H1 (cell line): ENCODE measurements at regions not wholly inside any gene's neighbourhood (a gene's known extent, or its start where the extent isn't known, plus 50 kb on each side); places are given as distances from the start of the nearest gene placed in this dataset.
"Not testable (repeated sequence)": the region's sequence is repeated elsewhere in the genome, so short reads cannot be mapped to it uniquely, and the experiment has no call there.

Experiments used
- CTCF ChIA-PET: fragments of 300-600 bp; sonication (Branson Sonifier 250); formaldehyde crosslinking; loops from one replicate; lab custom pipeline; 2021; ENCODE audit not compliant: partially characterized antibody; lab: Charles Lee
- POLR2A ChIA-PET: fragments of 300-600 bp; sonication (Branson Sonifier 250); formaldehyde crosslinking; loops from one replicate; lab custom pipeline; 2021; ENCODE audit warnings: inconsistent platforms; ENCODE audit not compliant: partially characterized antibody; lab: Charles Lee
- DNase-seq, 2 experiments: peaks; one replicate each; pipeline versions ENCODE4 v3.0.0 to v3.0.0-alpha.2; 2010 to 2022; ENCODE audit warnings: low spot score in 2 of 2, low read depth in 1 of 2, mixed read lengths in 1 of 2
- FAIRE-seq: peaks from 2 replicates; lab custom pipeline; 2011; peaks lifted over from hg19 to GRCh38; lab: Jason Lieb, UNC
- H2AFZ ChIP-seq: 2 replicates; pipeline ENCODE4 v1.8.1; 2012; ENCODE audit warnings: low read length, inconsistent platforms
- H2AK5ac ChIP-seq: 2 replicates; pipeline ENCODE4 v1.6.1; 2013; ENCODE audit warnings: low read depth, low read length
- H2BK120ac ChIP-seq: replicated peaks from 2 replicates; pipeline ENCODE3; 2013; ENCODE audit warnings: low read depth, low read length, inconsistent platforms
- H2BK12ac ChIP-seq: 2 replicates; pipeline ENCODE4 v1.6.1; 2013; ENCODE audit warnings: low read depth, low read length
- H2BK15ac ChIP-seq: 2 replicates; pipeline ENCODE4 v1.6.1; 2013; ENCODE audit warnings: low read length
- H2BK20ac ChIP-seq: 2 replicates; pipeline ENCODE4 v1.6.1; 2013; ENCODE audit warnings: low read length
- H2BK5ac ChIP-seq: 2 replicates; pipeline ENCODE4 v1.6.1; 2013; ENCODE audit warnings: low read depth, low read length
- H3K14ac ChIP-seq: 2 replicates; pipeline ENCODE4 v1.6.1; 2013; ENCODE audit warnings: inconsistent platforms; ENCODE audit not compliant: insufficient read length
- H3K18ac ChIP-seq: 2 replicates; pipeline ENCODE4 v1.6.1; 2013; ENCODE audit warnings: low read length; ENCODE audit errors: extremely low read depth
- H3K23ac ChIP-seq: 2 replicates; pipeline ENCODE4 v1.6.1; 2013; ENCODE audit warnings: inconsistent platforms; ENCODE audit not compliant: insufficient read length
- H3K23me2 ChIP-seq: 2 replicates; pipeline ENCODE4 v1.6.1; 2013; ENCODE audit warnings: low read depth, low read length
- H3K27ac ChIP-seq: 2 replicates; pipeline ENCODE4 v1.6.1; 2011; ENCODE audit warnings: low read depth, low read length, inconsistent platforms
- H3K27me3 ChIP-seq, 4 experiments: replicated peaks in 1 of 4; 1 replicate in 1 of 4; 2 replicates in 3 of 4; pipeline versions ENCODE4 v1.6.1 to v1.8.1; 2011 to 2013; ENCODE audit warnings: low read length in 3 of 4, mild to moderate bottlenecking in 3 of 4, inconsistent platforms in 2 of 4, mixed read lengths in 2 of 4, moderate library complexity in 1 of 4; ENCODE audit not compliant: control insufficient read depth in 3 of 4, insufficient read depth in 3 of 4; ENCODE audit errors: extremely low read depth in 1 of 4
- H3K36me3 ChIP-seq, 4 experiments: 2 replicates each; pipeline versions ENCODE4 v1.6.1 to v1.8.1; 2011 to 2013; ENCODE audit warnings: mild to moderate bottlenecking in 4 of 4, low read length in 3 of 4, moderate library complexity in 2 of 4, control low read depth in 1 of 4, inconsistent platforms in 1 of 4; ENCODE audit not compliant: insufficient read depth in 4 of 4, control insufficient read depth in 2 of 4
- H3K4ac ChIP-seq: replicated peaks from 2 replicates; pipeline ENCODE3; 2013; ENCODE audit warnings: low read length, low read depth, mixed read lengths, inconsistent platforms; ENCODE audit not compliant: insufficient read length
- H3K4me1 ChIP-seq, 4 experiments: replicated peaks in 1 of 4; 1 replicate in 1 of 4; 2 replicates in 3 of 4; pipeline versions ENCODE4 v1.6.1 to v1.8.1; 2011 to 2013; ENCODE audit warnings: low read length in 3 of 4, inconsistent platforms in 2 of 4, mixed read lengths in 1 of 4; ENCODE audit not compliant: insufficient read depth in 4 of 4, control insufficient read depth in 3 of 4
- H3K4me2 ChIP-seq, 2 experiments: 2 replicates each; pipeline versions ENCODE4 v1.6.1 to v1.8.1; 2011 to 2013; ENCODE audit warnings: low read depth in 2 of 2, low read length in 2 of 2, control low read depth in 1 of 2, inconsistent platforms in 1 of 2, mild to moderate bottlenecking in 1 of 2; ENCODE audit not compliant: insufficient read depth in 1 of 2
- H3K4me3 ChIP-seq, 4 experiments: fragments of 200-600, 300-600 bp in 1 of 4; sonication (generic), shearing (Covaris generic), sonication (Bioruptor Twin) in 1 of 4; 2 replicates each; pipeline versions ENCODE4 v1.5.1 to v1.8.1; 2011 to 2016; ENCODE audit warnings: low read length in 4 of 4, low read depth in 3 of 4, control low read depth in 2 of 4, inconsistent platforms in 2 of 4, mild to moderate bottlenecking in 2 of 4, mixed read lengths in 1 of 4, moderate library complexity in 1 of 4; ENCODE audit not compliant: insufficient read depth in 2 of 4; ENCODE audit errors: extremely low read depth in 1 of 4
- H3K56ac ChIP-seq: replicated peaks from 2 replicates; pipeline ENCODE3; 2013; ENCODE audit warnings: low read depth, mild to moderate bottlenecking, mixed read lengths, low read length, inconsistent platforms; ENCODE audit not compliant: insufficient read length
- H3K79me1 ChIP-seq: 2 replicates; pipeline ENCODE4 v1.6.1; 2013; ENCODE audit warnings: low read depth, low read length, control low read depth
- H3K79me2 ChIP-seq, 2 experiments: 2 replicates each; pipeline versions ENCODE4 v1.6.1 to v1.8.1; 2012 to 2013; ENCODE audit warnings: low read length in 2 of 2, mild to moderate bottlenecking in 2 of 2, inconsistent platforms in 1 of 2; ENCODE audit not compliant: insufficient read depth in 2 of 2, control insufficient read depth in 1 of 2
- H3K9ac ChIP-seq, 4 experiments: replicated peaks in 1 of 4; 1 replicate in 1 of 4; 2 replicates in 3 of 4; pipeline versions ENCODE4 v1.6.1 to v1.8.1; 2011 to 2013; ENCODE audit warnings: low read depth in 3 of 4, low read length in 3 of 4, control low read depth in 2 of 4, mild to moderate bottlenecking in 2 of 4, moderate library complexity in 2 of 4, inconsistent platforms in 1 of 4; ENCODE audit errors: extremely low read depth in 1 of 4
- H3K9me3 ChIP-seq, 2 experiments: 2 replicates each; pipeline versions ENCODE4 v1.6.1 to v1.8.1; 2012 to 2013; ENCODE audit warnings: mild to moderate bottlenecking in 2 of 2, moderate library complexity in 2 of 2, control low read depth in 1 of 2, inconsistent platforms in 1 of 2, low read depth in 1 of 2, low read length in 1 of 2, mixed read lengths in 1 of 2; ENCODE audit not compliant: insufficient read depth in 2 of 2
- H4K20me1 ChIP-seq, 2 experiments: replicated peaks in 1 of 2; 2 replicates each; pipeline versions ENCODE3 to v1.8.1; 2011 to 2013; ENCODE audit warnings: inconsistent platforms in 2 of 2, low read length in 2 of 2, mild to moderate bottlenecking in 1 of 2; ENCODE audit not compliant: insufficient read depth in 2 of 2, control insufficient read depth in 1 of 2
- H4K5ac ChIP-seq: 2 replicates; pipeline ENCODE4 v1.6.1; 2013; ENCODE audit warnings: low read length, low read depth, mixed read lengths, inconsistent platforms; ENCODE audit not compliant: insufficient read length
- H4K8ac ChIP-seq: 2 replicates; pipeline ENCODE4 v1.8.0; 2013; ENCODE audit warnings: mild to moderate bottlenecking, moderate library complexity, low read length, inconsistent platforms; ENCODE audit not compliant: insufficient read depth; ENCODE audit errors: extremely low read depth
- H4K91ac ChIP-seq: replicated peaks from 2 replicates; pipeline ENCODE3; 2013; ENCODE audit warnings: low read length, mixed read lengths, inconsistent platforms; ENCODE audit not compliant: insufficient read length
- WGBS, 2 experiments: shearing (Covaris generic) in 1 of 2; methylation state at CpG; one replicate each; pipeline versions ENCODE4 v1.1.6 to v1.1.7; 2013 to 2015; ENCODE audit warnings: low lambda C conversion rate in 2 of 2, mixed read lengths in 2 of 2, inconsistent platforms in 1 of 2, low coverage in 1 of 2, missing lambda C conversion rate in 1 of 2; ENCODE audit not compliant: insufficient replicate concordance in 2 of 2, insufficient coverage in 1 of 2, insufficient read length in 1 of 2; ENCODE audit errors: extremely low coverage in 1 of 2, missing lambda C conversion rate in 1 of 2; 5-methylcytosine and 5-hydroxymethylcytosine counted together

DNA sequence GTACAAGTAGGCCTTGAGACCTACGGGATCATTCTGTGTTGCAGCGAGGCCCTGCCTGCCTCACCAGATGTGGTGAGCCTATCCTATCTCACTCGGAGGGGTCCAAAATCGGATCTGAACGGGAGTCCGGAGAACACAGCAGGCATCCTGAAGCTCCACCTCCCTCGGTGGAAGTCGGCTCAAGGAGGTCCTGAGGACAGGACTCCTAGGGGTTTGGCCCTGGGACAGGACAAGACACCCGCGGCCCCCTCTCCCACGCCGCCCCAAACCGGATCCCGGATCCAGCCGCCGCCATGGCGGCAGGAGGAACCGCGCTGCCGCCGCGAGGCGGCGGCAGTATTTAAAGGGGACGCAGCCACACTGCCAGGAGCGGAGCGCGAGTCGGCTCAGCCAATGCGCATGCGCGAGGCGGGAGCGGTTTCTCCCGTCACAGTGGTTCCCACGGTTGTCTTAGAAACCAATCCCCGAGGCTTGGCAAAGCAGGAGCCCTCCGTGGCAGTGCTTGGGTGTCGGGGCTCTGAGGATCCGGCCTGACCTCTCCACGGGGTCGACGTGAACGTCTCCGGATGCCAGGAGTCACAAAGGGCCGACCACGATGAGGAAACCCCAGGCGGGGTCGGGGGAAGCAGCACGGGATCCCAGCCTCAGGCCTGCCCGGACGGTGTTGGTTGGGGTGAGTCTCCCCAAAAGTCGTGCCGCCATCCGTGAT, 454.6 kb upstream of the ZNG1F start:
- H3K14ac ChIP-seq, H3K23ac ChIP-seq, H3K4me3 ChIP-seq, H4K8ac ChIP-seq, H3K27me3 ChIP-seq, FAIRE-seq, POLR2A ChIA-PET, H3K18ac ChIP-seq, H3K79me2 ChIP-seq, H2BK5ac ChIP-seq, H2AK5ac ChIP-seq, DNase-seq, H3K79me1 ChIP-seq, H3K4ac ChIP-seq, H4K91ac ChIP-seq, H2AFZ ChIP-seq, H3K9me3 ChIP-seq, H3K27ac ChIP-seq, H3K56ac ChIP-seq, H3K9ac ChIP-seq, H2BK15ac ChIP-seq, H3K23me2 ChIP-seq, H2BK120ac ChIP-seq, H2BK12ac ChIP-seq, H2BK20ac ChIP-seq, H4K20me1 ChIP-seq, H3K36me3 ChIP-seq, H4K5ac ChIP-seq, CTCF ChIA-PET, H3K4me2 ChIP-seq, H3K4me1 ChIP-seq: not testable (repeated sequence)
- 28% methylated on average over 6 of the region's 55 CpGs; no CpG with 5 or more reads in 1 of the 2 experiments for WGBS, 2 experiments

DNA sequence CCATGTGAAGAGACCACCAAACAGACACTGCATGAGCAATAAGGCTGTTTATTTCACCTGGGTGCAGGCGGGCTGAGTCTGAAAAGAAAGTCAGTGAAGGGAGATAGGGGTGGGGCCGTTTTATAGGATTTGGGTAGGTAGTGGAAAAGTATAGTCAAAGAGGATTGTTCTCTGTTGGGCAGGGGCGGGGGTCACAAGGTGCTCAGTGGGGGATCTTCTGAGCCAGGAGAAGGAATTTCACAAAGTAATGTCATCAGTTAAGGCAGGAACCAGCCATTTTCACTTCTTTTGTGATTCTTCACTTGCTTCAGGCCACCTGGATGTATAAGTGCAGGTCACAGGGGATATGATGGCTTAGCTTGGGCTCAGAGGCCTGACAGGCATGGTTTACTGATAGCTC, 444.6 kb upstream of the ZNG1F start:
- H3K18ac ChIP-seq, H3K9me3 ChIP-seq, H3K4me1 ChIP-seq, H3K4me2 ChIP-seq, H2AFZ ChIP-seq, H3K23ac ChIP-seq, H2BK5ac ChIP-seq, H2BK120ac ChIP-seq, FAIRE-seq, H3K79me2 ChIP-seq, H3K27me3 ChIP-seq, H3K27ac ChIP-seq, H2BK15ac ChIP-seq, CTCF ChIA-PET, H3K56ac ChIP-seq, H2AK5ac ChIP-seq, H4K8ac ChIP-seq, H3K79me1 ChIP-seq, H3K14ac ChIP-seq, H3K4me3 ChIP-seq, H2BK20ac ChIP-seq, H3K9ac ChIP-seq, H3K23me2 ChIP-seq, H4K5ac ChIP-seq, H2BK12ac ChIP-seq, H3K36me3 ChIP-seq, DNase-seq, H4K20me1 ChIP-seq, H4K91ac ChIP-seq, H3K4ac ChIP-seq, POLR2A ChIA-PET: not testable (repeated sequence)
- 75% methylated on average over 2 of the region's 3 CpGs; no CpG with 5 or more reads in 1 of the 2 experiments for WGBS, 2 experiments
